Type B pancreatic cell (in vitro differentiated cells): ENCODE measurements at regions not wholly inside any gene's neighbourhood (a gene's known extent, or its start where the extent isn't known, plus 50 kb on each side); places are given as distances from the start of the nearest gene placed in this dataset.
"Not testable (repeated sequence)": the region's sequence is repeated elsewhere in the genome, so short reads cannot be mapped to it uniquely, and the experiment has no call there.

ENCODE experiments used
- DNase-seq: peaks from one replicate; pipeline ENCODE4 v3.0.0; 2021; ENCODE audit warnings: mixed read lengths; ENCODE audit not compliant: unreplicated experiment; ENCODE audit errors: extremely low spot score
- H3K27ac Mint-ChIP-seq: 2 replicates; pipeline ENCODE4 v1.8.0; 2021; ENCODE audit warnings: mild to moderate bottlenecking, mixed read lengths
- H3K27me3 Mint-ChIP-seq: 2 replicates; pipeline ENCODE4 v1.8.0; 2021; ENCODE audit warnings: mixed read lengths
- H3K36me3 Mint-ChIP-seq: 2 replicates; pipeline ENCODE4 v1.8.0; 2021; ENCODE audit warnings: mixed read lengths
- H3K4me1 Mint-ChIP-seq: one replicate; pipeline ENCODE4 v1.8.0; 2021; ENCODE audit warnings: mixed read lengths; ENCODE audit not compliant: unreplicated experiment
- H3K4me3 Mint-ChIP-seq: 2 replicates; pipeline ENCODE4 v1.8.0; 2021; ENCODE audit warnings: mild to moderate bottlenecking, mixed read lengths
- H3K9me3 Mint-ChIP-seq: 2 replicates; pipeline ENCODE4 v1.8.0; 2021; ENCODE audit warnings: mixed read lengths
- CTCF ChIP-seq: fragments of 200-600 bp; sonication (generic); conservative IDR thresholded peaks from 2 replicates; pipeline ENCODE4 v1.5.0; 2021; ENCODE audit warnings: antibody characterized with exemption, mild to moderate bottlenecking

DNA sequence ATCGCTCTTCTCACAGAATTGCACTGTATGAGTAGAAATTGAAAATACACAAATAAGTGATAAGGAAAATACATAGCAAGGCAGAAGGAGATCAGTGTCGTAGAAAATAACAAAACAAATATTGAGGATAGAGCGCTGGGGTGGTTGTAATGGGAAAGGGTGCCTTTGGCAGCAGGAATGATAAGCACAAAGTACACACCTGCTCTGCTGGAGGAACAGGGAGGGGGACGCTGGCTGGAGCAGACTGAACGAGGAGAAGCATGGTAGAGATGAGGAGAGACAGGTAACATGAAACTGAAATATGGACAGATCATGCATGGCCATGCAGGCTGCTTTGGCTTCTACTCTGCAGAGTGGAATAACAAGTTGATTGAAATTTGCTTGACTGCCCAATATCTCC lies 181.2 kb upstream of the FSHR start:
- no peaks in the 10 kb centered on the region for H3K36me3 Mint-ChIP-seq
- no peak for DNase-seq
- no peaks in the 10 kb centered on the region for H3K9me3 Mint-ChIP-seq
- H3K4me1 Mint-ChIP-seq = no peaks in the 10 kb centered on the region
- no peak overlapping the region for H3K4me3 Mint-ChIP-seq
- no peaks in the 10 kb centered on the region for H3K27me3 Mint-ChIP-seq
- no peak for TF ChIP-seq CTCF
- H3K27ac Mint-ChIP-seq = no peak overlapping the region

DNA sequence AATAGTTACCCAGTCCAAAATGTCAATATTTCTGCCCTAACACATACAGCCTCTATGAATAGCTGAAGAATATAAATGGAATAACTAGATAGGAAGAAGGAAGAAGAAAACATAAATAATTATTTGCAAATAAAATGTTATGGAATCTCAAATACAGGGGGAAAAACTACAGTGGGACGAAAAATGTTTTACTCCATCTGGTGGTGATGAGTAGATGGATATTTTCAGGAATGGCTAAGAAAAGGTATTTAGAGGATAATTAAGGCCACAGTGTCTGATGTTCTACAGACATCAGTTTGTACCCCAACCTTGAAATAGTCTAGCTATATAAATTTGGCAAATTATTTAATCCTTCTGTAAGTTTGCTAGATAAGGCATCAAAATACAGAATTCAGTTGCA lies 178.1 kb upstream of the FSHR start:
- no peaks in the 10 kb centered on the region for H3K27me3 Mint-ChIP-seq
- TF ChIP-seq CTCF = peak; percentile 34
- H3K4me3 Mint-ChIP-seq = no peak overlapping the region
- no peak for DNase-seq
- no peaks in the 10 kb centered on the region for H3K9me3 Mint-ChIP-seq
- no peak overlapping the region for H3K27ac Mint-ChIP-seq
- no peaks in the 10 kb centered on the region for H3K36me3 Mint-ChIP-seq
- H3K4me1 Mint-ChIP-seq = no peaks in the 10 kb centered on the region

GRCh38 chr2:49318531-49318930 lies 164.2 kb upstream of the FSHR start:
- Mint-ChIP-seq H3K36me3 (no peaks in the 10 kb centered on the region), H3K9me3 (no peaks in the 10 kb centered on the region), H3K4me1 (no peaks in the 10 kb centered on the region), H3K4me3 (no peak overlapping the region), H3K27ac (no peak overlapping the region), H3K27me3 (no peaks in the 10 kb centered on the region)
- TF ChIP-seq CTCF = no peak
- no peak for DNase-seq

DNA sequence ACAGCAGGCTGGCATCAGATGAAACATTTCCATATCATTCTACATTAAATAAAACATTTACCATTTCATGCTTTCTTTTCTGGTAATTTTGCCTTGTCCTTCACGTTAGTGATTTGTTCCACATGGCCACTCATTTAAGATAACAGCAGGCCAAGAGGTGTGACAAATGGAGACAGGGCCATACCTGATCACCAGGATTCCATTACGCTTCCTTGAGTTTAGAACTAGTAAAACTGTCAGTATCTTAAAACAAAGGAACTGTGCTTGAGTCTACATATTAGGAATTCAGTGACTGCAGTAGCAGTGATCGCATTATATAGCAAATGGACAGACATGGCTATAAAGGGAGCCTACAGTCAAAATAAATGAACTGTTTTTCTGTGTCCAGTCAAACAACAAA lies 155.1 kb upstream of the FSHR start:
- no peak overlapping the region for H3K4me3 Mint-ChIP-seq
- H3K27ac Mint-ChIP-seq = no peak overlapping the region
- no peaks in the 10 kb centered on the region for H3K27me3 Mint-ChIP-seq
- peaks cover 4% of the 10 kb centered on the region for H3K4me1 Mint-ChIP-seq
- no peaks in the 10 kb centered on the region for H3K9me3 Mint-ChIP-seq
- H3K36me3 Mint-ChIP-seq = no peaks in the 10 kb centered on the region
- TF ChIP-seq CTCF = no peak
- no peak for DNase-seq

DNA sequence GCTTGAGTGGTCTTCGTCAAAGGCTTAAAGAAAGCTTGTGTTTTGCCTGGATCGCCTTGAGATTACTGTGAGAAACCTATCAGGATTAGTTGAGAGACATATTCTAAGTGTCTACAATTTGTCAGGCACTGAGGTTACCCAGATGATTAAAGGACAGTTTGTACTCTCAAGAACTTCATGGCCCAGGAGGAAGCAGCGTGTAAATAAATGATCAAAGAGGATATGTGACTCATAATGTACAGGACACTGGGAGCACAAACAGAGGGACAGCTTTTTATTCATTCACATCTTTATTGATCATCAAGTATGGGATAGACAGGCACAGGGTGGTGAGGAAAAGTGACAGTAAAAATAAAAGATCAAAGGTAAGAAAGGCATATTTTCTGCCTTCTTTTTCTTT lies 152.6 kb upstream of the FSHR start:
- no peaks in the 10 kb centered on the region for H3K27me3 Mint-ChIP-seq
- peaks cover 4% of the 10 kb centered on the region for H3K4me1 Mint-ChIP-seq
- H3K36me3 Mint-ChIP-seq = no peaks in the 10 kb centered on the region
- no peaks in the 10 kb centered on the region for H3K9me3 Mint-ChIP-seq
- no peak for TF ChIP-seq CTCF
- no peak overlapping the region for H3K4me3 Mint-ChIP-seq
- no peak overlapping the region for H3K27ac Mint-ChIP-seq
- no peak for DNase-seq

- not testable (repeated sequence) for H3K36me3 Mint-ChIP-seq, H3K4me3 Mint-ChIP-seq, H3K9me3 Mint-ChIP-seq, DNase-seq, H3K4me1 Mint-ChIP-seq, H3K27ac Mint-ChIP-seq, H3K27me3 Mint-ChIP-seq
Measured at GRCh38 chr2:49298693-49299092, 144.4 kb upstream of the FSHR start.
